ENCODE measurements at regions not wholly inside any gene's neighbourhood (a gene's known extent, or its start where the extent isn't known, plus 50 kb on each side); places are given as distances from the start of the nearest gene placed in this dataset.

- no peak for TF ChIP-seq CTCF (conservative IDR thresholded peaks at IDR 0.05)
- no peak overlapping the region for H3K27ac ChIP-seq
Measured at GRCh38 chr9:93822229-93822628, 132.9 kb downstream of the BARX1 start.

GRCh38 chr9:93821307-93821703 is 133.8 kb downstream of the BARX1 start:
- H3K27ac ChIP-seq = no peak overlapping the region
- TF ChIP-seq CTCF (conservative IDR thresholded peaks at IDR 0.05) = no peak

GRCh38 chr9:93820667-93821306 is 134.4 kb downstream of the BARX1 start:
- H3K27ac ChIP-seq = no peak overlapping the region
- TF ChIP-seq CTCF (conservative IDR thresholded peaks at IDR 0.05) = peak; percentile 32

- TF ChIP-seq CTCF (conservative IDR thresholded peaks at IDR 0.05) = no peak
- H3K27ac ChIP-seq = no peak overlapping the region
Measured at GRCh38 chr9:93819905-93820304, 135.2 kb downstream of the BARX1 start.

GRCh38 chr9:93818827-93819472 is 136.2 kb downstream of the BARX1 start:
- TF ChIP-seq CTCF (conservative IDR thresholded peaks at IDR 0.05) = no peak
- H3K27ac ChIP-seq = no peak overlapping the region

DNA sequence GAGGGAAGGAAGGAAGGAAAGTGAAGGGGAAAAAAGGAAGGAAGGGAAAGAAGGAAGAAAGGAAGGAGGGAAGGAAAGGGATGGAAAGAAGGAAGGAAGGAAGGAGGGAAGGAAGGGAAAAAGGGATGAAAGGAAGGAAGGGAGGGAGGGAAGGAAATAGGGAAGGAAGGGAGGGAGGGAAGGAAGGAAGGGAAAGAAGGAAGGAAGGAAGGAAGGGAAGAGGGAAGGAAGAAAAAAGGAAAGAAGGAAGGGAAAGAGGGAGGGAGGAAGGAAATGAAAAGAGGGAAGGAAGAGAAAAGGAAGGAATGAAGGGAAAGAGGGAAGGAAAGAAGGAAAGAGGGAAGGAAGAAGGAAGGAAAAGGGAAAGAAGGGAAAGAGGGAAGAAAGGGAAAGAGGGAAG is 136.9 kb downstream of the BARX1 start:
- H3K27ac ChIP-seq = no peak overlapping the region
- TF ChIP-seq CTCF (conservative IDR thresholded peaks at IDR 0.05) = no peak

DNA sequence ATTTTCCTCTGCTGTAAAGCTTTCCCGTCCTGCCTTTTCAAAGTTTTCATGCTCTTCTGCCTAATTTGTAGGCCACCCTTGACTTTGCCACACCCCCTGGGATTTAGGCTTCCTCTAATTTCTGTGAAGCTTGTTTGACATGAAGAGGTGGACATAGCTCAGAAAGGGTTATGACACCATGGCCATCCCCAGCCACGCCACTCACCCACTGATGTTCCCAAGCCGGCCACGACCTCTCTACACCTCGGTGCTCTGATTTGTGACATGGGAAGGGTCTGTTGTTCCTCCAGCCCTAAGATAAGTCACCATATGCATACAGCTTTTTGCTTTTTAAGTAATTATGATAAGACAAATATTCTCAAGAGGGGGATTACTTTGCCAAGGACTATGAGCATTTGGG is 139.5 kb downstream of the BARX1 start:
- H3K27ac ChIP-seq = no peak overlapping the region
- no peak for TF ChIP-seq CTCF (conservative IDR thresholded peaks at IDR 0.05)

Measured in VCaP (cell line).